Loucy (cell line): ENCODE measurements at regions not wholly inside any gene's neighbourhood (a gene's known extent, or its start where the extent isn't known, plus 50 kb on each side); places are given as distances from the start of the nearest gene placed in this dataset.
A peak's percentile ranks its signal among the peaks of the same experiment; 100 is the strongest.

Experiments used
- H2AFZ ChIP-seq: fragments of 200-600 bp; sonication (generic); 2 replicates; pipeline ENCODE4 v1.6.0; 2016; ENCODE audit warnings: antibody characterized with exemption, mild to moderate bottlenecking, low read length, moderate library complexity
- H3F3A ChIP-seq: fragments of 200-600 bp; 2 replicates; pipeline ENCODE4 v1.6.0; 2016; ENCODE audit warnings: antibody characterized with exemption, low read depth, mild to moderate bottlenecking
- H3K27me3 ChIP-seq: fragments of 200-600 bp; sonication (generic); 2 replicates; pipeline ENCODE4 v1.6.1; 2014; ENCODE audit warnings: low read length, mild to moderate bottlenecking; ENCODE audit not compliant: insufficient read depth, poor library complexity, severe bottlenecking
- H3K36me3 ChIP-seq: fragments of 200-600 bp; sonication (generic); 2 replicates; pipeline ENCODE4 v1.6.1; 2016; ENCODE audit warnings: low read length; ENCODE audit not compliant: insufficient read depth
- H3K4me1 ChIP-seq: fragments of 200-600 bp; sonication (generic); 2 replicates; pipeline ENCODE4 v1.5.1; 2014; ENCODE audit warnings: low read length, mild to moderate bottlenecking; ENCODE audit not compliant: insufficient read depth, poor library complexity, severe bottlenecking
- H3K4me2 ChIP-seq: fragments of 200-600 bp; sonication (generic); 2 replicates; pipeline ENCODE4 v1.6.0; 2014; ENCODE audit warnings: antibody characterized with exemption, low read length, low read depth, mild to moderate bottlenecking; ENCODE audit not compliant: poor library complexity, severe bottlenecking
- H3K4me3 ChIP-seq: fragments of 200-600 bp; sonication (generic); 2 replicates; pipeline ENCODE4 v1.5.1; 2014; ENCODE audit warnings: low read length, mild to moderate bottlenecking, mixed read lengths; ENCODE audit not compliant: poor library complexity, severe bottlenecking
- H3K79me2 ChIP-seq: fragments of 200-600 bp; sonication (generic); 2 replicates; pipeline ENCODE4 v1.6.1; 2014; ENCODE audit warnings: low read length; ENCODE audit not compliant: insufficient read depth
- H3K9ac ChIP-seq: fragments of 200-600 bp; sonication (generic); 2 replicates; pipeline ENCODE4 v1.6.0; 2014; ENCODE audit warnings: mild to moderate bottlenecking, low read depth, low read length, moderate library complexity; ENCODE audit not compliant: poor library complexity, severe bottlenecking
- H3K9me2 ChIP-seq: fragments of 200-600 bp; sonication (generic); replicated peaks from 2 replicates; pipeline ENCODE4 v1.6.1; 2016; ENCODE audit warnings: low read depth, low read length, mixed read lengths
- H3K9me3 ChIP-seq: fragments of 200-600 bp; sonication (generic); 2 replicates; pipeline ENCODE4 v1.6.1; 2014; ENCODE audit warnings: mild to moderate bottlenecking, antibody characterized with exemption, low read length, low read depth; ENCODE audit not compliant: insufficient read depth
- H4K20me1 ChIP-seq: fragments of 200-600 bp; sonication (generic); 2 replicates; pipeline ENCODE4 v1.6.0; 2014; ENCODE audit warnings: antibody characterized with exemption, low read length, mild to moderate bottlenecking; ENCODE audit not compliant: insufficient read depth, poor library complexity, severe bottlenecking
- EZH2phosphoT487 ChIP-seq: fragments of 200-600 bp; IDR thresholded peaks from 2 replicates; pipeline ENCODE4 v1.6.1; 2018; ENCODE audit warnings: antibody characterized with exemption, mild to moderate bottlenecking, moderate library complexity, borderline replicate concordance
- TF ChIP-seq, protein P1 (sequence below): fragments of 200-600 bp; sonication (generic); conservative IDR thresholded peaks from 2 replicates; pipeline ENCODE4 v1.5.1; 2014; ENCODE audit warnings: mild to moderate bottlenecking, antibody characterized with exemption, low read length

DNA sequence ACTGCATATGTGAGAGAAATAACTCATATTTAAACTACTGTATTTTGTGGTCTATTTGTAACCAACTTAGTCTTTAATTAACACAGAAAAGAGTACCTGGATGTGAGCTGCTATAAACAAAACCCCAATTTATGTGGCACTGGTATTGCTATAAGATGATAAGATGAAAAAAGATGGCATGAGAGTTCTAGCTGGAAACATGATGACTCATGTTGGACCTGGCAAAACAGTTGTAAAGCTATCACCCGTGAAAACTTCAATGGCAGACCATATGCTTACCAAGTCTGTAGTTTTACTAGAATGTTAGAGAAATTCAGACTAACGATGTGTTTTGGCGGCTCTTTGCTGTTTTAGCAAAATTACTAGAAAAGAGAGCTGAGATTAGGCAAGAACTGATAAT is 69.6 kb upstream of the PCDH9 start:
- Histone ChIP-seq H3K27me3 (no peaks in the 10 kb centered on the region), H3F3A (no peaks in the 10 kb centered on the region), H3K4me1 (peaks cover 15% of the 10 kb centered on the region), H2AFZ (no peak overlapping the region), H3K4me2 (peak overlapping the region; percentile 9), H3K36me3 (no peaks in the 10 kb centered on the region), H3K9me2 (no peaks in the 10 kb centered on the region), H3K9ac (no peak overlapping the region), H3K4me3 (no peak overlapping the region), H4K20me1 (no peaks in the 10 kb centered on the region), H3K79me2 (no peaks in the 10 kb centered on the region), H3K9me3 (peaks cover 5% of the 10 kb centered on the region; the same call in 1 of the 2 replicates)
- TF ChIP-seq, protein P1, sequence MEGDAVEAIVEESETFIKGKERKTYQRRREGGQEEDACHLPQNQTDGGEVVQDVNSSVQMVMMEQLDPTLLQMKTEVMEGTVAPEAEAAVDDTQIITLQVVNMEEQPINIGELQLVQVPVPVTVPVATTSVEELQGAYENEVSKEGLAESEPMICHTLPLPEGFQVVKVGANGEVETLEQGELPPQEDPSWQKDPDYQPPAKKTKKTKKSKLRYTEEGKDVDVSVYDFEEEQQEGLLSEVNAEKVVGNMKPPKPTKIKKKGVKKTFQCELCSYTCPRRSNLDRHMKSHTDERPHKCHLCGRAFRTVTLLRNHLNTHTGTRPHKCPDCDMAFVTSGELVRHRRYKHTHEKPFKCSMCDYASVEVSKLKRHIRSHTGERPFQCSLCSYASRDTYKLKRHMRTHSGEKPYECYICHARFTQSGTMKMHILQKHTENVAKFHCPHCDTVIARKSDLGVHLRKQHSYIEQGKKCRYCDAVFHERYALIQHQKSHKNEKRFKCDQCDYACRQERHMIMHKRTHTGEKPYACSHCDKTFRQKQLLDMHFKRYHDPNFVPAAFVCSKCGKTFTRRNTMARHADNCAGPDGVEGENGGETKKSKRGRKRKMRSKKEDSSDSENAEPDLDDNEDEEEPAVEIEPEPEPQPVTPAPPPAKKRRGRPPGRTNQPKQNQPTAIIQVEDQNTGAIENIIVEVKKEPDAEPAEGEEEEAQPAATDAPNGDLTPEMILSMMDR: no peak
- no peak for TF ChIP-seq EZH2phosphoT487

- peaks cover 15% of the 10 kb centered on the region for H3K4me1 ChIP-seq
- no peak overlapping the region for H2AFZ ChIP-seq
- peak overlapping the region; percentile 9 for H3K4me2 ChIP-seq
- H3K79me2 ChIP-seq: no peaks in the 10 kb centered on the region
- no peaks in the 10 kb centered on the region for H3F3A ChIP-seq
- H3K9ac ChIP-seq: no peak overlapping the region
- H4K20me1 ChIP-seq: no peaks in the 10 kb centered on the region
- H3K9me2 ChIP-seq: no peaks in the 10 kb centered on the region
- no peak overlapping the region for H3K4me3 ChIP-seq
- no peaks in the 10 kb centered on the region for H3K36me3 ChIP-seq
- peaks cover 5% of the 10 kb centered on the region; the same call in 1 of the 2 replicates for H3K9me3 ChIP-seq
- H3K27me3 ChIP-seq: no peaks in the 10 kb centered on the region
- TF ChIP-seq EZH2phosphoT487: no peak
- TF ChIP-seq, protein P1: no peak
These were observed 69.0 kb upstream of the PCDH9 start for GRCh38 chr13:67299072-67299635.

GRCh38 chr13:67298297-67298696 is 68.2 kb upstream of the PCDH9 start:
- H3K36me3 ChIP-seq: no peaks in the 10 kb centered on the region
- TF ChIP-seq, protein P1: no peak
- no peak for TF ChIP-seq EZH2phosphoT487
- H3F3A ChIP-seq: no peaks in the 10 kb centered on the region

More at GRCh38 chr13:67298297-67298696, 68.2 kb upstream of the PCDH9 start:
- no peaks in the 10 kb centered on the region for H3K79me2 ChIP-seq
- no peak overlapping the region for H3K9ac ChIP-seq
- H2AFZ ChIP-seq: no peak overlapping the region
- H4K20me1 ChIP-seq: no peaks in the 10 kb centered on the region
- peaks cover 5% of the 10 kb centered on the region; the same call in 1 of the 2 replicates for H3K9me3 ChIP-seq
- H3K4me1 ChIP-seq: peaks cover 21% of the 10 kb centered on the region
- H3K4me2 ChIP-seq: no peak overlapping the region
- H3K4me3 ChIP-seq: no peak overlapping the region
- H3K9me2 ChIP-seq: no peaks in the 10 kb centered on the region
- H3K27me3 ChIP-seq: no peaks in the 10 kb centered on the region
